Spinal cord (tissue), 9 donors: ENCODE measurements at regions not wholly inside any gene's neighbourhood (a gene's known extent, or its start where the extent isn't known, plus 50 kb on each side); places are given as distances from the start of the nearest gene placed in this dataset.

Experiments
- DNase-seq, 6 donors: peaks; one replicate each; pipeline versions ENCODE4 v3.0.0 to v3.0.0-alpha.2; 2013 to 2015; ENCODE audit warnings: low spot score in 6 of 6, low read depth in 4 of 6
- H3K27ac ChIP-seq: one replicate; pipeline ENCODE4 v1.5.1; 2013; ENCODE audit warnings: low read depth, low read length, control low read depth
- H3K27me3 ChIP-seq: one replicate; pipeline ENCODE4 v1.6.1; 2013; ENCODE audit warnings: low read length; ENCODE audit not compliant: control insufficient read depth, insufficient read depth
- H3K36me3 ChIP-seq: one replicate; pipeline ENCODE4 v1.6.1; 2013; ENCODE audit warnings: low read length; ENCODE audit not compliant: control insufficient read depth, insufficient read depth
- H3K4me1 ChIP-seq: one replicate; pipeline ENCODE4 v1.6.1; 2013; ENCODE audit warnings: low read length; ENCODE audit not compliant: control insufficient read depth, insufficient read depth
- H3K4me3 ChIP-seq: one replicate; pipeline ENCODE4 v1.5.1; 2013; ENCODE audit warnings: low read depth, low read length, control low read depth
- H3K9me3 ChIP-seq: one replicate; pipeline ENCODE4 v1.6.1; 2013; ENCODE audit warnings: low read length; ENCODE audit not compliant: control insufficient read depth, insufficient read depth
- WGBS: methylation state at CpG from one replicate; pipeline ENCODE4 v1.1.5; 2013; ENCODE audit warnings: missing lambda C conversion rate; ENCODE audit not compliant: insufficient coverage; 5-methylcytosine and 5-hydroxymethylcytosine counted together
- donor health status: healthy.

GRCh38 chr2:222993920-222994650, 57.9 kb upstream of the KCNE4 start:
- peaks cover 4% of the 10 kb centered on the region for H3K4me1 ChIP-seq
- H3K9me3 ChIP-seq, result no peaks in the 10 kb centered on the region
- 26% methylated on average over 6 of the region's 8 CpGs for WGBS
- H3K4me3 ChIP-seq, result no peak overlapping the region
- H3K27ac ChIP-seq, result peak overlapping the region; percentile 80
- no peaks in the 10 kb centered on the region for H3K27me3 ChIP-seq
- peak in 4 of 6 donors; percentile 21 to 90 (median 66) for DNase-seq
- H3K36me3 ChIP-seq, result no peaks in the 10 kb centered on the region

GRCh38 chr2:222998459-222998858, 53.5 kb upstream of the KCNE4 start:
- no peaks in the 10 kb centered on the region for H3K9me3 ChIP-seq
- H3K36me3 ChIP-seq, result no peaks in the 10 kb centered on the region
- no peaks in the 10 kb centered on the region for H3K27me3 ChIP-seq
- no peak for DNase-seq
- H3K4me1 ChIP-seq, result peaks cover 4% of the 10 kb centered on the region
- H3K4me3 ChIP-seq, result no peak overlapping the region
- no CpG with 5 or more reads among the region's 1 CpG for WGBS
- H3K27ac ChIP-seq, result no peak overlapping the region

- no peaks in the 10 kb centered on the region for H3K27me3 ChIP-seq
- no peaks in the 10 kb centered on the region for H3K36me3 ChIP-seq
- H3K9me3 ChIP-seq, result no peaks in the 10 kb centered on the region
- no peak overlapping the region for H3K27ac ChIP-seq
- H3K4me1 ChIP-seq, result no peaks in the 10 kb centered on the region
- WGBS, result 23% methylated on average over 4 of the region's 12 CpGs
- DNase-seq, result peak in 4 of 6 donors; percentile 44 to 95 (median 47)
- H3K4me3 ChIP-seq, result no peak overlapping the region
Measured at GRCh38 chr2:223000872-223001796, 50.9 kb upstream of the KCNE4 start.

DNA sequence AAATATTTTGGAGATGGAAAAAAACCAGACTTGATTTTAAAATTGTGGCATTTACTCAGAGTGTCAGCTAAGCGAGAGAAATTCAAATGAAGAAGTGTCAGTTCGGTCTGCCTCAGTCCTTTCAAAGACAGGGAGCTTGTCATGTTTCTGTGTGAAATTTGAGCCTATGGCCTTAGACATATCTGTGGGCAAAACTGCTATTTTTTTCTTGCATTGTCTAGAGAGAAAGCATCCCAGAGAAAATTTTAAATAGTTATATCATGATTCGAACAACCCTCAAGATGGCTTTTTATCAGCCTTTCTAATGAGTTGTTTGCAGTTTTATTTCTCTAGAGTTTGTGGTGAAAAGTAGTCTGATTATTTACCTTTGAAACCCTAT, 50.2 kb upstream of the KCNE4 start:
- WGBS, result 58% methylated on average over 2 of the region's 3 CpGs
- Histone ChIP-seq H3K4me3 (no peak overlapping the region), H3K4me1 (no peaks in the 10 kb centered on the region), H3K36me3 (no peaks in the 10 kb centered on the region), H3K9me3 (no peaks in the 10 kb centered on the region), H3K27ac (no peak overlapping the region), H3K27me3 (no peaks in the 10 kb centered on the region)
- DNase-seq, result no peak
